Right lobe of liver (tissue), 4 donors: ENCODE measurements at regions not wholly inside any gene's neighbourhood (a gene's known extent, or its start where the extent isn't known, plus 50 kb on each side); places are given as distances from the start of the nearest gene placed in this dataset.

Experiments
- POLR2A ChIP-seq: fragments of 450-650 bp; IDR thresholded peaks from one replicate; pipeline ENCODE4 v1.6.1; 2017; ENCODE audit warnings: antibody characterized with exemption, mild to moderate bottlenecking
- TF ChIP-seq, protein P1 (sequence below), 4 donors: fragments of 200-600 bp in 3 of 4; fragments of 450-650 bp in 1 of 4; IDR thresholded peaks; one replicate each; pipeline versions ENCODE4 v1.5.1 to v1.8.0; 2016 to 2022; ENCODE audit warnings: antibody characterized with exemption in 4 of 4, mild to moderate bottlenecking in 2 of 4
- donor health status: DM: no; HTN: no; CAD: no.
- donor health status: DM: no; HTN: no; CAD: no.
- donor health status: DM: no; HTN: yes; CAD: no.

DNA sequence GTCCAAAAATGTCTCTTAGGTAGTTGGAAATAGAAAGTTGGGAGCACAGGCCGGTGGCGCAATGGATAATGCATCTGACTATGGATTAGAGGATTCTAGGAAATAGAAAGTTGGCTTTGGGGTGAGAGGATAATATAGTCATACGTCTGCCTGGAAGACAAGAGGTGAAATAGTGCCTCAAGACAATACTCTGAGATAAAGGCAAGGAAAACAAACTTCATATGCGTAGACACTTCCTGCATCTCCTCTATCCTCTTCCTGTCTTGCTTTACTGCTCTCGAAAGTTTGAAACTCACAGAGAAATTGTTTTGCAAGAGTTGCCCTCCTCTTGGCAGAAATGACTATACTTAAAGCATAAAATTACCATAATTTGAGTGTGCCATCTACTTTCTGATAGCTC lies 153.2 kb upstream of the FBXL7 start:
- no peak for TF ChIP-seq POLR2A
- TF ChIP-seq, protein P1, sequence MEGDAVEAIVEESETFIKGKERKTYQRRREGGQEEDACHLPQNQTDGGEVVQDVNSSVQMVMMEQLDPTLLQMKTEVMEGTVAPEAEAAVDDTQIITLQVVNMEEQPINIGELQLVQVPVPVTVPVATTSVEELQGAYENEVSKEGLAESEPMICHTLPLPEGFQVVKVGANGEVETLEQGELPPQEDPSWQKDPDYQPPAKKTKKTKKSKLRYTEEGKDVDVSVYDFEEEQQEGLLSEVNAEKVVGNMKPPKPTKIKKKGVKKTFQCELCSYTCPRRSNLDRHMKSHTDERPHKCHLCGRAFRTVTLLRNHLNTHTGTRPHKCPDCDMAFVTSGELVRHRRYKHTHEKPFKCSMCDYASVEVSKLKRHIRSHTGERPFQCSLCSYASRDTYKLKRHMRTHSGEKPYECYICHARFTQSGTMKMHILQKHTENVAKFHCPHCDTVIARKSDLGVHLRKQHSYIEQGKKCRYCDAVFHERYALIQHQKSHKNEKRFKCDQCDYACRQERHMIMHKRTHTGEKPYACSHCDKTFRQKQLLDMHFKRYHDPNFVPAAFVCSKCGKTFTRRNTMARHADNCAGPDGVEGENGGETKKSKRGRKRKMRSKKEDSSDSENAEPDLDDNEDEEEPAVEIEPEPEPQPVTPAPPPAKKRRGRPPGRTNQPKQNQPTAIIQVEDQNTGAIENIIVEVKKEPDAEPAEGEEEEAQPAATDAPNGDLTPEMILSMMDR (IDR thresholded peaks at IDR 0.05): no peak
